GM18520 (cell line): ENCODE measurements at regions not wholly inside any gene's neighbourhood (a gene's known extent, or its start where the extent isn't known, plus 50 kb on each side); places are given as distances from the start of the nearest gene placed in this dataset.

Experiments
- ATAC-seq: cut with Tn5 transposase; IDR thresholded peaks from one replicate; pipeline ENCODE4 v1.9.1; 2021; ENCODE audit not compliant: unreplicated experiment

GRCh38 chr4:15364183-15364582 lies 63.6 kb upstream of the C1QTNF7 start:
- ATAC-seq: no peak

DNA sequence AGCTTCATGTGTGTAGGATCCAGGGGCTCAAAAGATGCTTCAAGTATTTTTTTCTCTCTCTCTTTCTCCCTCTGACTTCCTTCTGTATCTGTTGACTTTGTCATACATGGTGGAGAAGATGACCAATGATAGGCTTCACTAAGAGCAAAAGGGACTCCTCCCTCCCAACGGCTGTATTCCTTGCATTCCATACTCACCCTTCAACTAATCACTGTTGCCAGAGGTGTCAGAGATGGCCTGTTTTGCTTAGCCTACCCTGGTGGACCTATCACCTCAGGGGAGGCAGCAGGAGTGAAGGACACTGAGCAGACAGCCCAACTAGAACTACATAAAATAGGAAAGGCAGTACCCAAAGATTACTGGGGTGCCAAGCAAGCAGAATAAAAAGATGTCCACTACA lies 62.2 kb upstream of the C1QTNF7 start:
- no peak for ATAC-seq

GRCh38 chr4:15366721-15367120 lies 61.1 kb upstream of the C1QTNF7 start:
- no peak for ATAC-seq

GRCh38 chr4:15368856-15369255 lies 59.0 kb upstream of the C1QTNF7 start:
- ATAC-seq: no peak

- no peak for ATAC-seq
Observed at GRCh38 chr4:15370296-15370695, 57.5 kb upstream of the C1QTNF7 start.

DNA sequence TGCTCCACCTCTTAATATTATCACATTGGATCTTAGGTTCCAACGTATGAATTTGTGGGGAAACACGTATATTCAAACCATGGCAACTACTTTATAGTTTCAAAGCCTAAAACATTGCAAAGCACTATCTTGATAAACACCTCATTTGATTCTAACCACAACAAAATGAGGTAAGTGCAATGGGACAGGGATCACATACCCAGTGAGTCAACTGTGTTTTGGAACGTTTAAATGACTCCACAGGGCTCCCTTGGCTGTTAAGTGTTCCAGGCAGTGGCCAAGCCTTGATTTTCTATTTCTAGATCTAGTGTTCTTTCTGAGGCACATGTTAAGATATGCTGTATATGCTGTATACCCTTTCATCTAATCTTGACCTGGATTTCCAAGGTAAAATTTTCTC lies 54.5 kb upstream of the C1QTNF7 start:
- ATAC-seq: no peak

- ATAC-seq: no peak
Observed at GRCh38 chr4:15374656-15375055, 53.2 kb upstream of the C1QTNF7 start.

DNA sequence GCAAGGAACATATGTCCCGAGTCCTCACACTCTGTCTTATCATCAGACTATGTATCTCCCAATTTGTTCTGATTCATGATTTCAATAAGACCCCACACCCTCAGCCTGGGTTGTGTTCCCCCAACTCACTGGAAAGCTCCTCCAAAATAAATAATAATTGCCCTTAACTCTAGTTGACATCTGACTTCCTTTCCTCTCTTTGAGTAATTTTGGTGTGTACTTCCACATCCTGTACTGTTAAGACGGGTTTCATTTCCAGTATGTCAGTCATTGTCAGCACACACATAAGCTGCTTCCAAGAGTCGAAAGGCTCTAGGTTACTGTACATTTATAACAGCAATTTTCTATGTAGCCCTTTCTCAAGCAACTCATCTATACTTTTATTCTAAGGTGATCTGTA lies 52.2 kb upstream of the C1QTNF7 start:
- ATAC-seq: no peak

- ATAC-seq: no peak
Observed at GRCh38 chr4:15376145-15376544, 51.7 kb upstream of the C1QTNF7 start.

DNA sequence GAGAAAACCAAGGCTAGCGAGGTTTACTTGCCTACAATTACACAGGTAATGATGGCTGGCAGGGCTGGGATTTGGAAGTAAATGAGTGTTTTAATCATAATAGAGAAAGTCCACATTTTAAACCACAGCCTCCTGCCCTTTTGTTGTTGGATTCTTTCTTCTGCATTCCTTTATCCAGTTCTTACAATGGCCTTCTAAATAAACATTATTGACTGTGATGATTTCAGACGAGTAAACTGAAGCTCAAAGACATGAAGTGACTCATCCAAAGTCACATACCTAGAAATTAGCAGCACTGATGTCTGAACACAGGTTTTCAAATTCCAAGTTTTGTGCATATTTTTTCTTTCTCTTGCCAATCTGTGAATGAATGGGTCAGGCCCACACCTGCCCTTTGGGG lies 51.2 kb upstream of the C1QTNF7 start:
- ATAC-seq: no peak
